IMR-90 (cell line): ENCODE measurements at regions not wholly inside any gene's neighbourhood (a gene's known extent, or its start where the extent isn't known, plus 50 kb on each side); places are given as distances from the start of the nearest gene placed in this dataset.
"Not testable (repeated sequence)": the region's sequence is repeated elsewhere in the genome, so short reads cannot be mapped to it uniquely, and the experiment has no call there.

Experiments used
- ATAC-seq: fragments of 200-7000 bp; cut with Tn5 transposase; 2 replicates; pipeline ENCODE4 v1.9.1; 2020; ENCODE audit warnings: low read depth, mild to moderate bottlenecking, moderate library complexity
- BruUV-seq: library from RNA; stranded (reverse); fragments of 400-500 nt; replicated peaks from 2 replicates; lab custom pipeline; 2021; lab: Mats Ljungman, UMichigan
- CTCF ChIA-PET: fragments of 300-600 bp; formaldehyde crosslinking; extraction: SDS; loops from one replicate; lab custom pipeline; 2021; ENCODE audit warnings: antibody characterized with exemption; lab: Yijun Ruan, JAX
- POLR2A ChIA-PET: fragments of 300-600 bp; sonication (Branson Sonifier 250); formaldehyde crosslinking; loops from one replicate; lab custom pipeline; 2022; ENCODE audit warnings: antibody characterized with exemption; ENCODE audit not compliant: unreplicated experiment; lab: Charles Lee
- DNase-seq: peaks from one replicate; pipeline ENCODE4 v3.0.0; 2013
- H2AFZ ChIP-seq: replicated peaks from 2 replicates; pipeline ENCODE3; 2013; ENCODE audit warnings: low read length, mild to moderate bottlenecking; ENCODE audit not compliant: poor library complexity
- H2AK5ac ChIP-seq: 2 replicates; pipeline ENCODE4 v1.6.1; 2013; ENCODE audit warnings: low read depth, low read length, inconsistent platforms
- H2AK9ac ChIP-seq: replicated peaks from 2 replicates; pipeline ENCODE3; 2013; ENCODE audit warnings: mild to moderate bottlenecking, low read depth, low read length, moderate library complexity; ENCODE audit not compliant: poor library complexity
- H2BK120ac ChIP-seq: 2 replicates; pipeline ENCODE4 v1.6.1; 2013; ENCODE audit warnings: low read depth, low read length, inconsistent platforms
- H2BK15ac ChIP-seq: 3 replicates; pipeline ENCODE4 v1.6.1; 2013; ENCODE audit warnings: low read depth, low read length, inconsistent platforms
- H2BK20ac ChIP-seq: 2 replicates; pipeline ENCODE4 v1.6.1; 2013; ENCODE audit warnings: low read depth, mild to moderate bottlenecking, inconsistent platforms, low read length, moderate library complexity
- H2BK5ac ChIP-seq: 2 replicates; pipeline ENCODE4 v1.6.1; 2013; ENCODE audit warnings: mild to moderate bottlenecking, low read depth, low read length, inconsistent platforms; ENCODE audit not compliant: poor library complexity, severe bottlenecking
- H3K14ac ChIP-seq: replicated peaks from 2 replicates; pipeline ENCODE4 v1.6.1; 2013; ENCODE audit warnings: low read depth, low read length, inconsistent platforms
- H3K18ac ChIP-seq: 2 replicates; pipeline ENCODE4 v1.6.1; 2013; ENCODE audit warnings: low read depth, low read length, control low read depth
- H3K23ac ChIP-seq: 2 replicates; pipeline ENCODE4 v1.6.1; 2013; ENCODE audit warnings: low read depth, low read length, inconsistent platforms
- H3K27ac ChIP-seq: 2 replicates; pipeline ENCODE4 v1.5.1; 2013; ENCODE audit warnings: mild to moderate bottlenecking, control low read depth, low read length; ENCODE audit not compliant: insufficient read depth
- H3K27me3 ChIP-seq: 2 replicates; pipeline ENCODE4 v1.6.1; 2013; ENCODE audit warnings: low read length; ENCODE audit not compliant: control insufficient read depth, insufficient read depth
- H3K36me3 ChIP-seq: 2 replicates; pipeline ENCODE4 v1.6.1; 2013; ENCODE audit warnings: low read length, mixed read lengths; ENCODE audit not compliant: control insufficient read depth, insufficient read depth
- H3K4ac ChIP-seq: 2 replicates; pipeline ENCODE4 v1.6.1; 2013; ENCODE audit warnings: low read depth, low read length, inconsistent platforms
- H3K4me1 ChIP-seq: 2 replicates; pipeline ENCODE4 v1.6.1; 2013; ENCODE audit warnings: low read length, mixed read lengths; ENCODE audit not compliant: control insufficient read depth, insufficient read depth
- H3K4me2 ChIP-seq: 2 replicates; pipeline ENCODE4 v1.6.1; 2013; ENCODE audit warnings: low read depth, mild to moderate bottlenecking, control low read depth, low read length, moderate library complexity
- H3K4me3 ChIP-seq: 2 replicates; pipeline ENCODE4 v1.5.1; 2013; ENCODE audit warnings: low read depth, mild to moderate bottlenecking, control low read depth, low read length, moderate library complexity; ENCODE audit not compliant: insufficient read depth
- H3K56ac ChIP-seq: 2 replicates; pipeline ENCODE4 v1.6.1; 2013; ENCODE audit warnings: low read length, inconsistent platforms; ENCODE audit not compliant: insufficient read depth; ENCODE audit errors: extremely low read depth
- H3K79me1 ChIP-seq, 2 experiments: 2 replicates each; pipeline ENCODE4 v1.6.1; 2013; ENCODE audit warnings: low read length in 2 of 2, inconsistent platforms in 1 of 2, low read depth in 1 of 2
- H3K9ac ChIP-seq: 2 replicates; pipeline ENCODE4 v1.6.1; 2013; ENCODE audit warnings: low read depth, low read length, control low read depth
- H3K9me1 ChIP-seq: 2 replicates; pipeline ENCODE4 v1.6.1; 2013; ENCODE audit warnings: low read length, inconsistent platforms; ENCODE audit not compliant: insufficient read depth
- H3K9me3 ChIP-seq: 2 replicates; pipeline ENCODE4 v1.6.1; 2013; ENCODE audit warnings: low read length; ENCODE audit not compliant: control insufficient read depth, insufficient read depth
- H4K20me1 ChIP-seq: 2 replicates; pipeline ENCODE4 v1.6.1; 2013; ENCODE audit warnings: low read length, inconsistent platforms; ENCODE audit not compliant: insufficient read depth
- H4K5ac ChIP-seq: 2 replicates; pipeline ENCODE4 v1.6.1; 2013; ENCODE audit warnings: mild to moderate bottlenecking, low read depth, low read length, control low read depth
- H4K8ac ChIP-seq, 2 experiments: 2 replicates each; pipeline ENCODE4 v1.6.1; 2013; ENCODE audit warnings: low read depth in 2 of 2, low read length in 2 of 2, control low read depth in 1 of 2, inconsistent platforms in 1 of 2
- H4K91ac ChIP-seq: 2 replicates; pipeline ENCODE4 v1.6.1; 2013; ENCODE audit warnings: low read depth, low read length, inconsistent platforms; ENCODE audit not compliant: insufficient read depth
- WGBS, 2 experiments: methylation state at CpG; one replicate each; pipeline versions ENCODE4 v1.1.5 to v1.1.7; 2013; ENCODE audit warnings: missing lambda C conversion rate in 2 of 2; ENCODE audit not compliant: insufficient read length in 1 of 2; ENCODE audit errors: extremely low coverage in 2 of 2; 5-methylcytosine and 5-hydroxymethylcytosine counted together
- dilution Hi-C: fragments of 300-500 bp; cut with HindIII; formaldehyde crosslinking; loops from one replicate; pipeline ENCODE4 v1.14.3; 2018; ENCODE audit warnings: low sequenced_read_pairs; ENCODE audit not compliant: unreplicated experiment
- in situ Hi-C: fragments of 300-500 bp; cut with MboI; formaldehyde crosslinking; loops from 3 replicates; pipeline ENCODE4 v1.14.3; 2019; ENCODE audit warnings: low sequenced_read_pairs, inconsistent platforms, mixed read lengths
- intact Hi-C: fragments of 100-400 bp; cut with micrococcal nuclease; formaldehyde crosslinking; loops from 2 replicates; pipeline ENCODE4 v1.10.0; 2022

DNA sequence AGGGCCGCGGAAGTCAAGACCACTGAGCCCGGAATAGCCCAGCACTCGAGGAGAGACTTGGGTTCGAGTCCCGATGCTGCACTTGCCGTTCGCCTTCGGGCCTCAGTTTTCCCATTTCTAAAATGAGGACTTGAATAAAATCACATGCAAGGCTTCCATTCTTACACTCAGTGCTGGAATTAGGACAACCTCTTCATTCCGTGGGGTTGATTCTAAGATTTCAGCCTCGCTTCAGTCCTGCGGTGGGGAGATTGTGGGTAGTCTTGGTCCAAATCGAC is 116.9 kb upstream of the SMURF2 start:
- Histone ChIP-seq H3K79me1 (peaks cover 0 to 24% of the 10 kb centered on the region in 2 experiments; a peak in 1 of 4 replicates), H2AK5ac (peak overlapping the region; percentile 6; the same call in 1 of the 2 replicates), H3K36me3 (peaks cover 13% of the 10 kb centered on the region; the same call in 1 of the 2 replicates), H3K4me1 (peaks cover 11% of the 10 kb centered on the region)
- H4K20me1 ChIP-seq, H4K5ac ChIP-seq, H3K9me1 ChIP-seq, H2AFZ ChIP-seq, dilution Hi-C loops, H2AK9ac ChIP-seq, H3K14ac ChIP-seq, H2BK15ac ChIP-seq, H2BK20ac ChIP-seq, in situ Hi-C loops, H3K4me2 ChIP-seq, H3K27ac ChIP-seq, H3K18ac ChIP-seq, H3K23ac ChIP-seq, H3K4ac ChIP-seq, H2BK120ac ChIP-seq, DNase-seq, H3K56ac ChIP-seq, H4K91ac ChIP-seq, H3K9me3 ChIP-seq, POLR2A ChIA-PET, BruUV-seq, ATAC-seq, H2BK5ac ChIP-seq, H3K27me3 ChIP-seq, H3K4me3 ChIP-seq, H3K9ac ChIP-seq, CTCF ChIA-PET, H4K8ac ChIP-seq: not testable (repeated sequence)
- WGBS, 2 experiments, result 35% methylated on average over 3 of the region's 13 CpGs; no CpG with 5 or more reads in 1 of the 2 experiments
- intact Hi-C loops, result loop anchor here (10.0 kb wide), 1 partner anchor 416 kb away; no protein-coding TSS in a partner anchor
